Keratinocyte (primary cell): ENCODE measurements at regions not wholly inside any gene's neighbourhood (a gene's known extent, or its start where the extent isn't known, plus 50 kb on each side); places are given as distances from the start of the nearest gene placed in this dataset.

Source experiments
- DNase-seq: peaks from one replicate; pipeline ENCODE4 v3.0.0-alpha.2; 2011; ENCODE audit warnings: low read depth, missing footprints, low spot score
- FAIRE-seq: peaks from 2 replicates; lab custom pipeline; 2011; peaks lifted over from hg19 to GRCh38; lab: Jason Lieb, UNC
- H2AFZ ChIP-seq: 2 replicates; pipeline ENCODE4 v1.6.0; 2012; ENCODE audit warnings: low read length, control low read depth, inconsistent platforms; ENCODE audit not compliant: control insufficient read depth
- H3K27ac ChIP-seq: 2 replicates; pipeline ENCODE4 v1.5.1; 2011; ENCODE audit warnings: low read length; ENCODE audit not compliant: control insufficient read depth, insufficient read depth
- H3K27me3 ChIP-seq: 3 replicates; pipeline ENCODE4 v1.6.0; 2011; ENCODE audit warnings: low read length; ENCODE audit not compliant: control insufficient read depth, insufficient read depth; ENCODE audit errors: extremely low read depth
- H3K36me3 ChIP-seq, 2 experiments: 2 replicates in 1 of 2; 3 replicates in 1 of 2; pipeline ENCODE4 v1.5.1; 2011; ENCODE audit warnings: low read length in 2 of 2, mild to moderate bottlenecking in 1 of 2; ENCODE audit not compliant: control insufficient read depth in 2 of 2, insufficient read depth in 2 of 2; ENCODE audit errors: extremely low read depth in 1 of 2
- H3K4me1 ChIP-seq: 3 replicates; pipeline ENCODE4 v1.5.1; 2011; ENCODE audit warnings: low read length; ENCODE audit not compliant: control insufficient read depth, insufficient read depth; ENCODE audit errors: extremely low read depth
- H3K4me2 ChIP-seq: 3 replicates; pipeline ENCODE4 v1.6.0; 2011; ENCODE audit warnings: low read depth, low read length; ENCODE audit not compliant: control insufficient read depth, insufficient read depth; ENCODE audit errors: extremely low read depth
- H3K4me3 ChIP-seq, 3 experiments: fragments of 200-600 bp in 1 of 3; sonication (generic) in 1 of 3; 2 replicates in 2 of 3; 3 replicates in 1 of 3; pipeline ENCODE4 v1.5.1; 2011 to 2016; ENCODE audit warnings: low read length in 3 of 3, mild to moderate bottlenecking in 3 of 3, control low read depth in 2 of 3, inconsistent platforms in 1 of 3, low read depth in 1 of 3, mixed read lengths in 1 of 3, mixed run types in 1 of 3, moderate library complexity in 1 of 3; ENCODE audit not compliant: control insufficient read depth in 2 of 3, insufficient read depth in 2 of 3; ENCODE audit errors: extremely low read depth in 1 of 3
- H3K79me2 ChIP-seq: 2 replicates; pipeline ENCODE4 v1.6.0; 2012; ENCODE audit warnings: low read length; ENCODE audit not compliant: control insufficient read depth, insufficient read depth
- H3K9ac ChIP-seq: 3 replicates; pipeline ENCODE4 v1.6.0; 2011; ENCODE audit warnings: low read length; ENCODE audit not compliant: control insufficient read depth, insufficient read depth; ENCODE audit errors: extremely low read depth
- H3K9me1 ChIP-seq: 3 replicates; pipeline ENCODE4 v1.6.0; 2011; ENCODE audit warnings: low read length; ENCODE audit not compliant: control insufficient read depth, insufficient read depth; ENCODE audit errors: extremely low read depth
- H3K9me3 ChIP-seq: 2 replicates; pipeline ENCODE4 v1.5.1; 2012; ENCODE audit warnings: low read depth, low read length; ENCODE audit not compliant: control insufficient read depth
- H4K20me1 ChIP-seq: 3 replicates; pipeline ENCODE4 v1.6.0; 2011; ENCODE audit warnings: low read length; ENCODE audit not compliant: control insufficient read depth, insufficient read depth; ENCODE audit errors: extremely low read depth
- EZH2 ChIP-seq: IDR thresholded peaks from one replicate; pipeline ENCODE4 v1.6.1; 2012; ENCODE audit warnings: inconsistent platforms, mild to moderate bottlenecking, low read length, moderate library complexity
- dilution Hi-C: fragments of 300-500 bp; cut with MboI; formaldehyde crosslinking; loops from one replicate; pipeline ENCODE4 v1.7.0; 2020; ENCODE audit warnings: low sequenced_read_pairs; ENCODE audit not compliant: extremely low pct_ligation_motif_present
- TF ChIP-seq, protein P1 (sequence below), 3 experiments: IDR thresholded peaks in 1 of 3; conservative IDR thresholded peaks in 1 of 3; optimal IDR thresholded peaks in 1 of 3; 2 replicates in 2 of 3; 3 replicates in 1 of 3; pipeline versions ENCODE3 to v1.5.1; 2011; ENCODE audit warnings: low read length in 3 of 3, mild to moderate bottlenecking in 3 of 3, moderate library complexity in 2 of 3, control low read depth in 1 of 3, inconsistent platforms in 1 of 3; ENCODE audit not compliant: insufficient read depth in 2 of 3; ENCODE audit errors: extremely low read depth in 1 of 3

DNA sequence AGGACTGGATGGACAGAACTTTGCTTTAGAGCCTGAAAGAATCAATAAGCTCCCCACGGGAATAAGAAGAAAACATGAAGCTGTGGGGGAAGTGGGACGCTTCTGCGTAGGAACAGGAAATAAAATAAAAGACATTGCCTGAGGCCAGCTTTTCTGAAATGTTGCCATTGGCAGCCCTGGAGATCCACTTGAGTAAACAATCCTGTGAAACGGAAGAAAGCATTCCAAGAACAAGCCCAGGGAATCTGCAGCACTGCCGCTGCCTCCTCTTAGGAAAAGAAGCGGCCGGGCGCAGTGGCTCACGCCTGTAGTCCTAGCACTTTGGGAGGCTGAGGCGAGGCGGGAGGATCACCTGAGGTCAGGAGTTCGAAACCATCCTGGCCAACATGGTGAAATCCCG is 182.3 kb upstream of the RALGAPA2 start:
- DNase-seq (no peak), FAIRE-seq (no peak)
- H3K4me1 ChIP-seq: no peaks in the 10 kb centered on the region
- H3K27me3 ChIP-seq: no peaks in the 10 kb centered on the region
- H3K9me1 ChIP-seq: no peaks in the 10 kb centered on the region
- H3K79me2 ChIP-seq: no peaks in the 10 kb centered on the region
- no peaks in the 10 kb centered on the region for H4K20me1 ChIP-seq
- TF ChIP-seq, protein P1, sequence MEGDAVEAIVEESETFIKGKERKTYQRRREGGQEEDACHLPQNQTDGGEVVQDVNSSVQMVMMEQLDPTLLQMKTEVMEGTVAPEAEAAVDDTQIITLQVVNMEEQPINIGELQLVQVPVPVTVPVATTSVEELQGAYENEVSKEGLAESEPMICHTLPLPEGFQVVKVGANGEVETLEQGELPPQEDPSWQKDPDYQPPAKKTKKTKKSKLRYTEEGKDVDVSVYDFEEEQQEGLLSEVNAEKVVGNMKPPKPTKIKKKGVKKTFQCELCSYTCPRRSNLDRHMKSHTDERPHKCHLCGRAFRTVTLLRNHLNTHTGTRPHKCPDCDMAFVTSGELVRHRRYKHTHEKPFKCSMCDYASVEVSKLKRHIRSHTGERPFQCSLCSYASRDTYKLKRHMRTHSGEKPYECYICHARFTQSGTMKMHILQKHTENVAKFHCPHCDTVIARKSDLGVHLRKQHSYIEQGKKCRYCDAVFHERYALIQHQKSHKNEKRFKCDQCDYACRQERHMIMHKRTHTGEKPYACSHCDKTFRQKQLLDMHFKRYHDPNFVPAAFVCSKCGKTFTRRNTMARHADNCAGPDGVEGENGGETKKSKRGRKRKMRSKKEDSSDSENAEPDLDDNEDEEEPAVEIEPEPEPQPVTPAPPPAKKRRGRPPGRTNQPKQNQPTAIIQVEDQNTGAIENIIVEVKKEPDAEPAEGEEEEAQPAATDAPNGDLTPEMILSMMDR (optimal IDR thresholded peaks at IDR 0.05 in 1 of 3, IDR thresholded peaks at IDR 0.05 in 1 of 3, conservative IDR thresholded peaks at IDR 0.05 in 1 of 3; ENCODE audit: extremely low read depth in 1 of 3, insufficient read depth in 2 of 3, low read length in 3 of 3): no peak
- no peak for TF ChIP-seq EZH2
- H3K27ac ChIP-seq: no peak overlapping the region
- H3K36me3 ChIP-seq: no peaks in the 10 kb centered on the region
- H3K4me3 ChIP-seq: no peak overlapping the region
- no peaks in the 10 kb centered on the region for H3K9me3 ChIP-seq
- H2AFZ ChIP-seq: no peak overlapping the region
- H3K4me2 ChIP-seq: no peak overlapping the region
- H3K9ac ChIP-seq: no peak overlapping the region
- dilution Hi-C loops: no loop called here

DNA sequence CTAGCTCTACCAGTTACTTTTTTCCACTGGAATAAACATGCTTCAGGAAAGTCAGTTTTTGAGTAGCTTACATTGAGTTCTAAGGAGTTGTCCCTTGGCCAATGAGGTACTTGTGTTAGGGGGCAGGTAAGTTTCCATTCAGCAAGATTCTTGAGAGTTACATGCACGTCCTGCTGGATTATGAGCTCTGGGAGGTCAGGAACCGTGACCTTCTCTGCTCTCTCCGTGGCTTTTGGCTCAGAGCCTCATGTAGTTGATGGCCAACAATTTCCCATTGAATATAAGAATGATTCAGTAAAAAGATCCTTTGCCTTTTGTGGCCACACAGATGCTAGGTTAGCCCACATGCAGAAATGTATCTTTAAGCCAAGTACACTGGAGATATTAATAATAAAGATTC is 181.8 kb upstream of the RALGAPA2 start:
- Histone ChIP-seq H3K9ac (no peak overlapping the region), H2AFZ (no peak overlapping the region), H3K36me3 (no peaks in the 10 kb centered on the region), H3K4me1 (no peaks in the 10 kb centered on the region), H3K4me2 (no peak overlapping the region), H3K9me3 (no peaks in the 10 kb centered on the region), H4K20me1 (no peaks in the 10 kb centered on the region), H3K4me3 (no peak overlapping the region), H3K9me1 (no peaks in the 10 kb centered on the region), H3K27me3 (no peaks in the 10 kb centered on the region), H3K27ac (no peak overlapping the region), H3K79me2 (no peaks in the 10 kb centered on the region)
- FAIRE-seq (no peak), DNase-seq (no peak)
- TF ChIP-seq, protein P1 (optimal IDR thresholded peaks at IDR 0.05 in 1 of 3, IDR thresholded peaks at IDR 0.05 in 1 of 3, conservative IDR thresholded peaks at IDR 0.05 in 1 of 3; ENCODE audit: extremely low read depth in 1 of 3, insufficient read depth in 2 of 3, low read length in 3 of 3): no peak
- no peak for TF ChIP-seq EZH2
- dilution Hi-C loops: no loop called here
